Effector memory CD8-positive, alpha-beta T cell (primary cell): ENCODE measurements at regions not wholly inside any gene's neighbourhood (a gene's known extent, or its start where the extent isn't known, plus 50 kb on each side); places are given as distances from the start of the nearest gene placed in this dataset.

Experiments
- ATAC-seq: fragments of 150-1000 bp; cut with Tn5 transposase; replicated peaks from 2 replicates; pipeline ENCODE4 v1.10.0; 2021; ENCODE audit warnings: mild to moderate bottlenecking, moderate library complexity
- DNase-seq, 3 experiments: peaks; one replicate each; pipeline ENCODE4 v3.0.0; 2021
- H3K27ac Mint-ChIP-seq, 2 donors: one replicate each; pipeline ENCODE4 v1.8.0; 2022; ENCODE audit warnings: mild to moderate bottlenecking in 2 of 2, mixed read lengths in 2 of 2, moderate library complexity in 2 of 2
- H3K27me3 Mint-ChIP-seq, 2 donors: one replicate each; pipeline ENCODE4 v1.8.0; 2022; ENCODE audit warnings: mixed read lengths in 2 of 2
- H3K36me3 Mint-ChIP-seq: one replicate; pipeline ENCODE4 v1.8.0; 2022; ENCODE audit warnings: mild to moderate bottlenecking, moderate library complexity, mixed read lengths; ENCODE audit not compliant: insufficient read depth
- H3K4me1 Mint-ChIP-seq, 2 donors: one replicate each; pipeline ENCODE4 v1.8.0; 2022; ENCODE audit warnings: low read depth in 2 of 2, mixed read lengths in 2 of 2
- H3K4me3 Mint-ChIP-seq, 2 donors: one replicate each; pipeline ENCODE4 v1.8.0; 2022; ENCODE audit warnings: mild to moderate bottlenecking in 2 of 2, mixed read lengths in 2 of 2, moderate library complexity in 2 of 2
- H3K9me3 Mint-ChIP-seq, 2 donors: one replicate each; pipeline ENCODE4 v1.8.0; 2022; ENCODE audit warnings: mixed read lengths in 2 of 2

GRCh38 chr20:52748285-52748932 lies 223.7 kb upstream of the TSHZ2 start:
- Mint-ChIP-seq H3K27ac (no peak overlapping the region), H3K27me3 (peaks cover 32 to 35% of the 10 kb centered on the region in 2 donors), H3K4me3 (no peak overlapping the region), H3K9me3 (no peaks in the 10 kb centered on the region), H3K36me3 (no peaks in the 10 kb centered on the region), H3K4me1 (no peaks in the 10 kb centered on the region)
- DNase-seq (no peak), ATAC-seq (no peak)

GRCh38 chr20:52747845-52748284 lies 224.3 kb upstream of the TSHZ2 start:
- Mint-ChIP-seq H3K27me3 (peaks cover 37 to 39% of the 10 kb centered on the region in 2 donors), H3K4me1 (no peaks in the 10 kb centered on the region), H3K9me3 (no peaks in the 10 kb centered on the region), H3K36me3 (no peaks in the 10 kb centered on the region), H3K4me3 (no peak overlapping the region), H3K27ac (no peak overlapping the region)
- DNase-seq (no peak), ATAC-seq (no peak)

GRCh38 chr20:52746770-52747169 lies 225.4 kb upstream of the TSHZ2 start:
- H3K27me3 Mint-ChIP-seq: peaks cover 39 to 43% of the 10 kb centered on the region in 2 donors
- ATAC-seq: no peak
- H3K27ac Mint-ChIP-seq: no peak overlapping the region
- no peaks in the 10 kb centered on the region for H3K36me3 Mint-ChIP-seq
- H3K4me1 Mint-ChIP-seq: no peaks in the 10 kb centered on the region
- no peaks in the 10 kb centered on the region for H3K9me3 Mint-ChIP-seq
- no peak overlapping the region for H3K4me3 Mint-ChIP-seq
- no peak for DNase-seq

GRCh38 chr20:52746190-52746589 lies 226.0 kb upstream of the TSHZ2 start:
- H3K4me1 Mint-ChIP-seq: no peaks in the 10 kb centered on the region
- DNase-seq: no peak
- H3K36me3 Mint-ChIP-seq: no peaks in the 10 kb centered on the region
- H3K9me3 Mint-ChIP-seq: no peaks in the 10 kb centered on the region
- no peak for ATAC-seq
- no peak overlapping the region for H3K4me3 Mint-ChIP-seq
- H3K27me3 Mint-ChIP-seq: peaks cover 39 to 40% of the 10 kb centered on the region in 2 donors
- H3K27ac Mint-ChIP-seq: no peak overlapping the region

- Mint-ChIP-seq H3K27me3 (peaks cover 51 to 54% of the 10 kb centered on the region in 2 donors), H3K27ac (no peak overlapping the region), H3K4me3 (no peak overlapping the region), H3K4me1 (no peaks in the 10 kb centered on the region), H3K9me3 (no peaks in the 10 kb centered on the region), H3K36me3 (no peaks in the 10 kb centered on the region)
- DNase-seq: no peak
- ATAC-seq: no peak
These were observed 227.7 kb upstream of the TSHZ2 start for GRCh38 chr20:52744441-52744840.

- Mint-ChIP-seq H3K4me1 (no peaks in the 10 kb centered on the region), H3K27ac (no peak overlapping the region), H3K9me3 (no peaks in the 10 kb centered on the region), H3K27me3 (peaks cover 59 to 61% of the 10 kb centered on the region in 2 donors), H3K4me3 (no peak overlapping the region), H3K36me3 (no peaks in the 10 kb centered on the region)
- no peak for DNase-seq
- no peak for ATAC-seq
These were observed 234.1 kb upstream of the TSHZ2 start for GRCh38 chr20:52738081-52738480.

- no peaks in the 10 kb centered on the region for H3K9me3 Mint-ChIP-seq
- ATAC-seq (no peak), DNase-seq (no peak)
- H3K27me3 Mint-ChIP-seq: peaks cover 63 to 68% of the 10 kb centered on the region in 2 donors
- no peak overlapping the region for H3K4me3 Mint-ChIP-seq
- no peaks in the 10 kb centered on the region for H3K36me3 Mint-ChIP-seq
- no peak overlapping the region for H3K27ac Mint-ChIP-seq
- H3K4me1 Mint-ChIP-seq: no peaks in the 10 kb centered on the region
These were observed 235.7 kb upstream of the TSHZ2 start for GRCh38 chr20:52736507-52736906.

GRCh38 chr20:52731093-52731492 lies 241.1 kb upstream of the TSHZ2 start:
- Mint-ChIP-seq H3K9me3 (no peaks in the 10 kb centered on the region), H3K27ac (no peak overlapping the region), H3K27me3 (peaks cover 14 to 32% of the 10 kb centered on the region in 2 donors), H3K36me3 (no peaks in the 10 kb centered on the region), H3K4me3 (no peak overlapping the region), H3K4me1 (no peaks in the 10 kb centered on the region)
- ATAC-seq: no peak
- no peak for DNase-seq

- ATAC-seq: no peak
- no peak overlapping the region for H3K4me3 Mint-ChIP-seq
- no peak overlapping the region for H3K27ac Mint-ChIP-seq
- no peak for DNase-seq
- no peaks in the 10 kb centered on the region for H3K4me1 Mint-ChIP-seq
- H3K27me3 Mint-ChIP-seq: peaks cover 14 to 24% of the 10 kb centered on the region in 2 donors
- no peaks in the 10 kb centered on the region for H3K9me3 Mint-ChIP-seq
- H3K36me3 Mint-ChIP-seq: no peaks in the 10 kb centered on the region
These were observed 244.3 kb upstream of the TSHZ2 start for GRCh38 chr20:52727740-52728456.

- Mint-ChIP-seq H3K27me3 (peaks cover 21 to 31% of the 10 kb centered on the region in 2 donors), H3K36me3 (no peaks in the 10 kb centered on the region), H3K4me3 (no peak overlapping the region), H3K4me1 (no peaks in the 10 kb centered on the region), H3K27ac (no peak overlapping the region), H3K9me3 (no peaks in the 10 kb centered on the region)
- no peak for ATAC-seq
- DNase-seq: no peak
These were observed 247.6 kb upstream of the TSHZ2 start for GRCh38 chr20:52724541-52724940.

- H3K9me3 Mint-ChIP-seq: no peaks in the 10 kb centered on the region
- no peak overlapping the region for H3K27ac Mint-ChIP-seq
- H3K4me1 Mint-ChIP-seq: no peaks in the 10 kb centered on the region
- H3K4me3 Mint-ChIP-seq: no peak overlapping the region
- no peaks in the 10 kb centered on the region for H3K36me3 Mint-ChIP-seq
- peaks cover 28 to 34% of the 10 kb centered on the region in 2 donors for H3K27me3 Mint-ChIP-seq
- DNase-seq (no peak), ATAC-seq (no peak)
These were observed 249.1 kb upstream of the TSHZ2 start for GRCh38 chr20:52722926-52723688.

- H3K9me3 Mint-ChIP-seq: no peaks in the 10 kb centered on the region
These were observed 264.0 kb upstream of the TSHZ2 start for GRCh38 chr20:52708137-52708536.

GRCh38 chr20:52704553-52704952 lies 267.6 kb upstream of the TSHZ2 start:
- DNase-seq (no peak), ATAC-seq (no peak)
- Mint-ChIP-seq H3K27me3 (no peaks in the 10 kb centered on the region), H3K4me1 (no peaks in the 10 kb centered on the region), H3K4me3 (no peak overlapping the region), H3K27ac (no peak overlapping the region), H3K9me3 (no peaks in the 10 kb centered on the region), H3K36me3 (no peaks in the 10 kb centered on the region)

More at GRCh38 chr20:52708137-52708536, 264.0 kb upstream of the TSHZ2 start:
- Mint-ChIP-seq H3K4me1 (no peaks in the 10 kb centered on the region), H3K36me3 (no peaks in the 10 kb centered on the region), H3K27ac (no peak overlapping the region), H3K4me3 (no peak overlapping the region), H3K27me3 (peaks cover 0 to 19% of the 10 kb centered on the region in 2 donors)
- DNase-seq (no peak), ATAC-seq (no peak)
